ENCODE measurements at regions not wholly inside any gene's neighbourhood (a gene's known extent, or its start where the extent isn't known, plus 50 kb on each side); places are given as distances from the start of the nearest gene placed in this dataset.
"Not testable (repeated sequence)": the region's sequence is repeated elsewhere in the genome, so short reads cannot be mapped to it uniquely, and the experiment has no call there.

DNA sequence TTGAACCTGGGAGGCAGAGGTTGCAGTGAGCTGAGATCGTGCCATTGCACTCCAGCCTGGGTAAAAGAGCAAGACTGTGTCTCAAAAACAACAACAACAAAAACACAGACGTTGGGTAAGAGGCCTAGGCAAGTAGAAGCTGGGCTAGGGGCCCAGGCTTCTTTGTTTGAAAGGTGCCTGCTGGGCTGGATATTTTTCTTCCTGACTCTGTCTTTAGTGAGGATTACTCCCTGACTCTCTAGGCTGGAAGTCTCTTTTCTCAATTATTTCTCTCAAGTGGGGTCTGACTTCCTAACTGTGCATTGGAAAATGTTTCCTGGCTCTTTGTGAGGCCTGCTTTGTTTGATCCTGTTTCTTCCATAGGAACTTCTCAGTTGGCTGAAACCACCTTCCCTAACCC is 76.5 kb upstream of the DTNBP1 start:
- Histone ChIP-seq H2AFZ (ENCODE audit: insufficient read depth, low read depth, low read length, poor library complexity, severe bottlenecking) (no peak overlapping the region), H3K9ac (ENCODE audit: insufficient read depth, low read length, poor library complexity, severe bottlenecking) (no peak overlapping the region), H3K4me1 (ENCODE audit: control insufficient read depth in 1 of 2, insufficient read depth in 2 of 2, low read length in 2 of 2) (no peaks in the 10 kb centered on the region), H3K4me2 (replicated peaks; ENCODE audit: extremely low read depth, low read length, poor library complexity, severe bottlenecking) (no peak overlapping the region), H3K36me3 (replicated peaks in 1 of 2; ENCODE audit: control insufficient read depth in 1 of 2, insufficient read depth in 2 of 2, low read length in 2 of 2) (no peaks in the 10 kb centered on the region), H3K27me3 (ENCODE audit: control insufficient read depth in 2 of 2, insufficient read depth in 2 of 2, low read length in 2 of 2) (no peaks in the 10 kb centered on the region), H4K20me1 (ENCODE audit: insufficient read depth, low read length) (no peaks in the 10 kb centered on the region), H3K27ac (ENCODE audit: low read depth in 1 of 2, low read length in 2 of 2) (no peak overlapping the region), H3K79me2 (ENCODE audit: insufficient read depth, low read length) (no peaks in the 10 kb centered on the region), H3K9me3 (replicated peaks in 1 of 2; ENCODE audit: control insufficient read depth in 1 of 2, insufficient read depth in 1 of 2, low read length in 2 of 2) (no peaks in the 10 kb centered on the region), H3K4me3 (replicated peaks in 1 of 3; ENCODE audit: low read depth in 2 of 3, low read length in 3 of 3) (no peak overlapping the region)
- Mint-ChIP-seq H3K27ac (no peak overlapping the region), H3K9me3 (peaks cover 2 to 7% (median 4%) of the 10 kb centered on the region in 7 donors), H3K4me1 (no peaks in the 10 kb centered on the region), H3K4me3 (no peak overlapping the region), H3K27me3 (ENCODE audit: low read depth in 3 of 3) (peaks cover 0 to 4% (median 0%) of the 10 kb centered on the region in 3 donors), H3K36me3 (no peaks in the 10 kb centered on the region)
- no CpG with 5 or more reads among the region's 2 CpGs for WGBS (ENCODE audit: insufficient coverage)
- intact Hi-C loops (cut with micrococcal nuclease): no loop called here
- no peak for DNase-seq
- TF ChIP-seq, protein P1, sequence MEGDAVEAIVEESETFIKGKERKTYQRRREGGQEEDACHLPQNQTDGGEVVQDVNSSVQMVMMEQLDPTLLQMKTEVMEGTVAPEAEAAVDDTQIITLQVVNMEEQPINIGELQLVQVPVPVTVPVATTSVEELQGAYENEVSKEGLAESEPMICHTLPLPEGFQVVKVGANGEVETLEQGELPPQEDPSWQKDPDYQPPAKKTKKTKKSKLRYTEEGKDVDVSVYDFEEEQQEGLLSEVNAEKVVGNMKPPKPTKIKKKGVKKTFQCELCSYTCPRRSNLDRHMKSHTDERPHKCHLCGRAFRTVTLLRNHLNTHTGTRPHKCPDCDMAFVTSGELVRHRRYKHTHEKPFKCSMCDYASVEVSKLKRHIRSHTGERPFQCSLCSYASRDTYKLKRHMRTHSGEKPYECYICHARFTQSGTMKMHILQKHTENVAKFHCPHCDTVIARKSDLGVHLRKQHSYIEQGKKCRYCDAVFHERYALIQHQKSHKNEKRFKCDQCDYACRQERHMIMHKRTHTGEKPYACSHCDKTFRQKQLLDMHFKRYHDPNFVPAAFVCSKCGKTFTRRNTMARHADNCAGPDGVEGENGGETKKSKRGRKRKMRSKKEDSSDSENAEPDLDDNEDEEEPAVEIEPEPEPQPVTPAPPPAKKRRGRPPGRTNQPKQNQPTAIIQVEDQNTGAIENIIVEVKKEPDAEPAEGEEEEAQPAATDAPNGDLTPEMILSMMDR (IDR thresholded peaks at IDR 0.05): no peak

DNA sequence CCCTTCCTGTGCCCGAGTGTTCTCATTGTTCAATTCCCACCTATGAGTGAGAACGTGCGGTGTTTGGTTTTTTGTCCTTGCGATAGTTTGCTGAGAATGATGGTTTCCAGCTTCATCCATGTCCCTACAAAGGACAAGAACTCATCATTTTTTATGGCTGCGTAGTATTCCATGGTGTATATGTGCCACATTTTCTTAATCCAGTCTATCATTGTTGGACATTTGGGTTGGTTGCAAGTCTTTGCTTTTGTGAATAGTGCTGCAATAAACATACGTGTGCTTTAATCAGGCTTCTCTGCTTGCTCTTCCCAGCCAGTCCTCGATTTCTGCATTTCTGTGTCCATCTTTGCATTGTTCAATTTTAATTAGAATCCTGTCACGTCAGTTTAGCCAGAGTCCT is 75.4 kb upstream of the DTNBP1 start:
- H3K9me3 ChIP-seq (replicated peaks in 1 of 2; ENCODE audit: control insufficient read depth in 1 of 2, insufficient read depth in 1 of 2, low read length in 2 of 2); H3K27ac Mint-ChIP-seq; H3K36me3 ChIP-seq (replicated peaks in 1 of 2; ENCODE audit: control insufficient read depth in 1 of 2, insufficient read depth in 2 of 2, low read length in 2 of 2); H3K4me1 Mint-ChIP-seq; H3K4me2 ChIP-seq (replicated peaks; ENCODE audit: extremely low read depth, low read length, poor library complexity, severe bottlenecking); H3K27ac ChIP-seq (ENCODE audit: low read depth in 1 of 2, low read length in 2 of 2); H3K9me3 Mint-ChIP-seq; H4K20me1 ChIP-seq (ENCODE audit: insufficient read depth, low read length); H3K4me3 ChIP-seq (replicated peaks in 1 of 3; ENCODE audit: low read depth in 2 of 3, low read length in 3 of 3); H3K36me3 Mint-ChIP-seq; DNase-seq; H3K27me3 ChIP-seq (ENCODE audit: control insufficient read depth in 2 of 2, insufficient read depth in 2 of 2, low read length in 2 of 2); intact Hi-C loops (cut with micrococcal nuclease); H3K9ac ChIP-seq (ENCODE audit: insufficient read depth, low read length, poor library complexity, severe bottlenecking); H3K27me3 Mint-ChIP-seq (ENCODE audit: low read depth in 3 of 3); H3K4me3 Mint-ChIP-seq; H3K4me1 ChIP-seq (ENCODE audit: control insufficient read depth in 1 of 2, insufficient read depth in 2 of 2, low read length in 2 of 2); H2AFZ ChIP-seq (ENCODE audit: insufficient read depth, low read depth, low read length, poor library complexity, severe bottlenecking); H3K79me2 ChIP-seq (ENCODE audit: insufficient read depth, low read length): not testable (repeated sequence)
- WGBS (ENCODE audit: insufficient coverage): no CpG with 5 or more reads among the region's 8 CpGs

Data from CD14-positive monocyte (primary cell).